Fibroblast of lung (primary cell): ENCODE measurements at regions not wholly inside any gene's neighbourhood (a gene's known extent, or its start where the extent isn't known, plus 50 kb on each side); places are given as distances from the start of the nearest gene placed in this dataset.

ENCODE experiments used
- DNase-seq, 2 donors: peaks; one replicate each; pipeline versions ENCODE4 v3.0.0 to v3.0.0-alpha.2; 2010; ENCODE audit warnings: low read depth in 2 of 2
- H2AFZ ChIP-seq: 2 replicates; pipeline ENCODE4 v1.5.1; 2012; ENCODE audit warnings: low read length, control low read depth, inconsistent platforms
- H3K27ac ChIP-seq: 2 replicates; pipeline ENCODE4 v1.5.1; 2011; ENCODE audit warnings: low read length, control low read depth; ENCODE audit not compliant: insufficient read depth
- H3K27me3 ChIP-seq: 2 replicates; pipeline ENCODE4 v1.5.1; 2011; ENCODE audit warnings: mild to moderate bottlenecking, low read length; ENCODE audit not compliant: control insufficient read depth, insufficient read depth
- H3K36me3 ChIP-seq: 2 replicates; pipeline ENCODE4 v1.5.1; 2011; ENCODE audit warnings: low read length; ENCODE audit not compliant: control insufficient read depth, insufficient read depth
- H3K4me1 ChIP-seq: 2 replicates; pipeline ENCODE4 v1.5.1; 2011; ENCODE audit warnings: low read length; ENCODE audit not compliant: control insufficient read depth, insufficient read depth; ENCODE audit errors: extremely low read depth
- H3K4me2 ChIP-seq: 2 replicates; pipeline ENCODE4 v1.5.1; 2011; ENCODE audit warnings: low read length, control low read depth; ENCODE audit not compliant: insufficient read depth; ENCODE audit errors: extremely low read depth
- H3K4me3 ChIP-seq, 4 experiments: fragments of 200-600 bp in 1 of 4; sonication (generic) in 1 of 4; replicated peaks in 1 of 4; 2 replicates each; pipeline ENCODE4 v1.5.1; 2011 to 2016; ENCODE audit warnings: low read length in 4 of 4, low read depth in 3 of 4, mild to moderate bottlenecking in 3 of 4, control low read depth in 2 of 4, inconsistent platforms in 1 of 4, mixed read lengths in 1 of 4; ENCODE audit not compliant: insufficient read depth in 1 of 4; ENCODE audit errors: control extremely low read depth in 1 of 4
- H3K79me2 ChIP-seq: 2 replicates; pipeline ENCODE4 v1.5.1; 2012; ENCODE audit warnings: mild to moderate bottlenecking, low read length, inconsistent platforms; ENCODE audit not compliant: control insufficient read depth, insufficient read depth
- H3K9ac ChIP-seq: 2 replicates; pipeline ENCODE4 v1.5.1; 2011; ENCODE audit warnings: mild to moderate bottlenecking, low read length, control low read depth; ENCODE audit not compliant: insufficient read depth
- H3K9me3 ChIP-seq: 2 replicates; pipeline ENCODE4 v1.5.1; 2012; ENCODE audit warnings: low read depth, low read length; ENCODE audit not compliant: control insufficient read depth, insufficient read depth
- H4K20me1 ChIP-seq: 2 replicates; pipeline ENCODE4 v1.5.1; 2011; ENCODE audit warnings: low read length; ENCODE audit not compliant: control insufficient read depth, insufficient read depth; ENCODE audit errors: extremely low read depth
- CTCF ChIP-seq, 2 donors: IDR thresholded peaks in 1 of 2; conservative IDR thresholded peaks in 1 of 2; 1 replicate in 1 of 2; 2 replicates in 1 of 2; pipeline ENCODE4 v1.5.1; 2011 to 2012; ENCODE audit warnings: low read length in 2 of 2, control low read depth in 1 of 2, inconsistent platforms in 1 of 2, low read depth in 1 of 2, mild to moderate bottlenecking in 1 of 2
- EZH2 ChIP-seq: IDR thresholded peaks from 2 replicates; pipeline ENCODE4 v1.5.1; 2012; ENCODE audit warnings: low read length, control low read depth, mild to moderate bottlenecking; ENCODE audit errors: missing control alignments

GRCh38 chr12:76156314-76156713 is 71.8 kb upstream of the NAP1L1 start:
- Histone ChIP-seq H3K27me3 (no peaks in the 10 kb centered on the region), H3K4me3 (no peak overlapping the region), H3K9ac (no peak overlapping the region), H3K4me1 (peaks cover 2% of the 10 kb centered on the region), H3K9me3 (no peaks in the 10 kb centered on the region), H4K20me1 (no peaks in the 10 kb centered on the region), H3K27ac (no peak overlapping the region), H3K36me3 (no peaks in the 10 kb centered on the region), H3K4me2 (no peak overlapping the region), H2AFZ (no peak overlapping the region), H3K79me2 (no peaks in the 10 kb centered on the region)
- TF ChIP-seq EZH2 (no peak), CTCF (conservative IDR thresholded peaks at IDR 0.05 in 1 of 2, IDR thresholded peaks at IDR 0.05 in 1 of 2; ENCODE audit: low read depth in 1 of 2, low read length in 2 of 2) (no peak)
- no peak for DNase-seq

- Histone ChIP-seq H3K4me3 (no peak overlapping the region), H4K20me1 (no peaks in the 10 kb centered on the region), H3K27ac (no peak overlapping the region), H3K4me1 (peaks cover 2% of the 10 kb centered on the region), H3K36me3 (no peaks in the 10 kb centered on the region), H3K9me3 (no peaks in the 10 kb centered on the region), H3K9ac (no peak overlapping the region), H3K27me3 (no peaks in the 10 kb centered on the region), H3K79me2 (no peaks in the 10 kb centered on the region), H2AFZ (no peak overlapping the region), H3K4me2 (no peak overlapping the region)
- TF ChIP-seq EZH2 (no peak), CTCF (conservative IDR thresholded peaks at IDR 0.05 in 1 of 2, IDR thresholded peaks at IDR 0.05 in 1 of 2; ENCODE audit: low read depth in 1 of 2, low read length in 2 of 2) (no peak)
- peak in 1 of 2 donors; percentile 35 for DNase-seq
These were observed 70.7 kb upstream of the NAP1L1 start for GRCh38 chr12:76155157-76155670.

- no peak overlapping the region for H3K9ac ChIP-seq
- no peaks in the 10 kb centered on the region for H4K20me1 ChIP-seq
- TF ChIP-seq CTCF (conservative IDR thresholded peaks at IDR 0.05 in 1 of 2, IDR thresholded peaks at IDR 0.05 in 1 of 2; ENCODE audit: low read depth in 1 of 2, low read length in 2 of 2) (no peak), EZH2 (no peak)
- no peaks in the 10 kb centered on the region for H3K27me3 ChIP-seq
- H3K27ac ChIP-seq = no peak overlapping the region
- H3K9me3 ChIP-seq = no peaks in the 10 kb centered on the region
- H3K36me3 ChIP-seq = no peaks in the 10 kb centered on the region
- peaks cover 1% of the 10 kb centered on the region for H3K4me1 ChIP-seq
- no peak overlapping the region for H2AFZ ChIP-seq
- H3K79me2 ChIP-seq = no peaks in the 10 kb centered on the region
- H3K4me2 ChIP-seq = no peak overlapping the region
- DNase-seq = no peak
- H3K4me3 ChIP-seq = no peak overlapping the region
These were observed 69.1 kb upstream of the NAP1L1 start for GRCh38 chr12:76153616-76154015.
